HG03103 (cell line): ENCODE measurements at regions not wholly inside any gene's neighbourhood (a gene's known extent, or its start where the extent isn't known, plus 50 kb on each side); places are given as distances from the start of the nearest gene placed in this dataset.

ENCODE experiments used
- ATAC-seq: cut with Tn5 transposase; IDR thresholded peaks from one replicate; pipeline ENCODE4 v1.9.1; 2021; ENCODE audit warnings: low read depth; ENCODE audit not compliant: unreplicated experiment

- no peak for ATAC-seq
These were observed 171.4 kb downstream of the PTN start for GRCh38 chr7:137172105-137172590.

DNA sequence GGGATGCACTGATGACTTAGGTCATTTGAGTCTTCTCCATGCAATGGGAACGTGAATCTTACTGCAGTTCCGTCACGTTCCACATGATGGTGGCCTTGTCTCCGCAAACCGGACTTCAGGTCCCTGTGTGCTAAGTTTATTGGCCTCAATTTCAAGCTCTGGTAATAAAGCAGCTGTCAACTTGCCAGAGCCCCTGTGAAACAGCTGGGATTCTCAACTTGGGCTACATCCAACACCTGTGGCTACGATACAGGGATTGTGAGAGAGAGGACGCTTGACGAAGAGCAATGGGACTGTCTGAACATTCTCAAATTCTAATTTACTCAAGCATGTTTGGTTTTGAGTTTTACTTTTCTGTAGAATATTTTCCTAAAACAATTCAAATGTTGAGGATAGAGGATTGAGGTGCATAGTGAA, 174.2 kb downstream of the PTN start:
- no peak for ATAC-seq

DNA sequence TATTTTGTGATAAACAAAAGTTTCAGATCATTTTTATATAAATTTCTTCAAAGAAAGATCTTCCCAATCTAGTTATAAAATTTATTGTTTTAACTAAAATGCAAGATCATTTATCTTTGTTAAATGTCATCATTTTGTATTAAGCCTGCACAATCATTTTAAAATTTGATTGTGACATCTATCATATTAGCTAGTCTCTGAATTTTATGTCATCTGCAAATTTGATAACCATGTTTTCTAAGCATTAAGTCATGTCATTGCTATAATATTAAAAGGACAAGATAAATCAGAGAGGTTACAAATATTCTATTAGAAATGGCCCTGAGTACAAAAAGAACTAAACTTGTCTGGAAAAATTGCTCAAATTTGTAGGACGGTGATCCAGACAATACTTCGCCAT, 175.9 kb downstream of the PTN start:
- ATAC-seq = no peak

- ATAC-seq = no peak
These were observed 177.2 kb downstream of the PTN start for GRCh38 chr7:137166363-137166762.

DNA sequence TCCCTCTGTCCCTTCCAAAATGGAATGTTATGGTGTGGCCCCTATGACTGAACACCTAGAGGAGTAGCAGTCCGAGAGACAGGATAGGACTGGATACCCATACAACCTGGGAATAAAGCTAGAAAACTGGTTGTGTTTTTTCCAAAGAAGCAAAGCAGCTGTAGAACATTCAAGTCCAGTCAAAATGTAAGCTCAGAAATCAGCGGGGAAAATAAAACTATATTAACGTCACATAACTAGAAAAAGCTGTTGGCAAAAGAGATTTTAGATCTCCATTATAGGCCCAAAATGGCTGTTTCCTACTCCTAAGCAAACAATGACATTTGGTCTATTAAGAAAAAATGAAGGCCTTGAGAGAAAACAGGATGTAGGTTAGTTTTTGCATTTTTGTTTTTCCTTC, 177.7 kb downstream of the PTN start:
- ATAC-seq = no peak

- ATAC-seq = no peak
These were observed 178.3 kb downstream of the PTN start for GRCh38 chr7:137165241-137165640.

- ATAC-seq = no peak
These were observed 179.3 kb downstream of the PTN start for GRCh38 chr7:137164251-137164650.

GRCh38 chr7:137160236-137160635, 183.3 kb downstream of the PTN start:
- no peak for ATAC-seq

GRCh38 chr7:137157256-137157655, 186.3 kb downstream of the PTN start:
- ATAC-seq = no peak

DNA sequence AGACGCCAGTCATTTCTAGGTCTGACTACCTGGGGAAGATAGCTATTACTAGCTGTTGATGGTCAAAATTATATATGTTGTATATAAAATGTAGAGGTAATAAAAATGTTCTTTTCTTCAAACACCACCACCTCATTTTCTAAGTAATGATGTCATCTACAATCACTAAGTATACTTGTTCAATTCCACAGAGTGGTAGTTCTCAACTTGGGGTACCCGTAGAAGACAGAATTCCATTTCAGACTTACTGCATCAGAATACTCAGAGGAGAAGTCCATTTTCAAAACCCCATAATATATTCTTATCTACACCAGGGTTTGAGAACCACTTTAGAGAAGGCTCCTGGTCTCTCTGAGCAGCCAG, 191.9 kb downstream of the PTN start:
- ATAC-seq = no peak

- ATAC-seq = no peak
These were observed 192.4 kb downstream of the PTN start for GRCh38 chr7:137151041-137151689.

- no peak for ATAC-seq
These were observed 196.2 kb downstream of the PTN start for GRCh38 chr7:137147338-137147720.

DNA sequence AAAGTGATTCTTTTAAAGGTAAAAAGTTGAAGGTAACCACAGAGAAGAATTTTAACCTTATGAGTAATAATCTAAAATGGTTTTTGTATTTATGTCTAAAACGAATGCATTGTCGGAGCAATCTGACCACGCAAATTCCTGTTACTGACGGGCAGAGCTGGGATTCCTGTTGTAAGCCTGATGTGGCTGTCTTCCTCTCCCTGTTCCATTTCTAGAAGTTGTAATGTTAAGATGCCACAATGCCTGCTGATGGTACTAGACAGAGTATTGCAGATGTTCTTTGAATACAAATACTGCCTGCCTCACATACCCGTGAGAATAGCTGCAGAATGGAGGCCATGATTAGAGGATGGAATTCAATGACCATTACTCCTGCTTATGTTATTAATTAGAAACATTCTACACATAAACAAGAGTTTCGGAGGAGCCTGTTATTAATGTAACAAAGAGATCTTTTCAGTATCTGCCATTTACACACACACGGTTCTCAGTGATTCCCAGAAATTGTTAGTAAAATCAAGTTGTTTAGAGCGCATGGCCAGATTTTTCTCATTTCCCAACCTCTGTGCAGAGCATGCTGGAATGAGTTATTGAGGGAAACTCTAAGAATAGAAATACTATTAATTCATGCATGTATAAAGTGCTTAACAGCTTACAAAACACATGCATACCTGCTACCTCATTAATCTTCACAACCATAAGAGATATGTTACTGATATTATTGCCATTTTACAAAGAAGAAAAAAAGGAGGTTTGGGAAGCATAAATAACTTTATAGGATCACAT, 196.8 kb downstream of the PTN start:
- no peak for ATAC-seq

DNA sequence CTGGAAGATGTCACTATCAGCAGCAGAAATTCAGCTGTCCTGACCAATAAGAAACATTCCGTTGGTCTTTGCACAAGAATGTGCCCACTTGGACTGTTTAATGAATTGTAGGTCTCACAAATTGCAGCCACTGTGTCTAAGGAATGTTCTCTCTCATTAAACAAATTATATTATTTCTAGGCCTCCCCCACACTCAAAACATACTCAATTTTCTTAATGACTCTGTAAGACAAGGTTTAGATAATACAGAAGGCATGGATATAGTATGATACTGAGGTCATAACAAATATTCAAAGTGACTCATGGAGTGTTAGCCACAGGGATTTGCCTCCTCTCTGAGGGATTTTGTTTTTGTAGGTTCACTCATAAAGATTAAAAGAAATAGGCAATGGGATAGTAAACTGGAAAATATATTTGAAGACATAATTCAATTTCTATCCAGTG, 197.5 kb downstream of the PTN start:
- no peak for ATAC-seq

DNA sequence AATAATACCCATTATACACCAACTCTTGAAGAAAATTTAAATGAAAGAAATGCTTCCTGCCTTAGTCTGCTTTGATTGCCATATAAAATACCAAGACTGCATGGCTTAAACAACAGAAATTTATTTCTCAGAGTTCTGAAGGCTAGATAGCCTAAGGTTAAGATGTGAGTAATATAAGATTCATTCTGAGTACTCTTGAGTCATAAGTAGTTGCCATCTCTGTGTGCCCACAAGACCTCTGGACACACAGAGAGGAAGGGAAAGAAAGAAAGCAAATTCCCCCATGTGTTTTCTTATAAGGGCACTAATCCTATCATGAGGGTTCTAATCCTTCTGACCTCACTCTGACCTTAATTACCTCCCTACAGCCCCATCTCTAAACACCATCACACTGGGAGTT, 201.2 kb downstream of the PTN start:
- ATAC-seq = no peak

DNA sequence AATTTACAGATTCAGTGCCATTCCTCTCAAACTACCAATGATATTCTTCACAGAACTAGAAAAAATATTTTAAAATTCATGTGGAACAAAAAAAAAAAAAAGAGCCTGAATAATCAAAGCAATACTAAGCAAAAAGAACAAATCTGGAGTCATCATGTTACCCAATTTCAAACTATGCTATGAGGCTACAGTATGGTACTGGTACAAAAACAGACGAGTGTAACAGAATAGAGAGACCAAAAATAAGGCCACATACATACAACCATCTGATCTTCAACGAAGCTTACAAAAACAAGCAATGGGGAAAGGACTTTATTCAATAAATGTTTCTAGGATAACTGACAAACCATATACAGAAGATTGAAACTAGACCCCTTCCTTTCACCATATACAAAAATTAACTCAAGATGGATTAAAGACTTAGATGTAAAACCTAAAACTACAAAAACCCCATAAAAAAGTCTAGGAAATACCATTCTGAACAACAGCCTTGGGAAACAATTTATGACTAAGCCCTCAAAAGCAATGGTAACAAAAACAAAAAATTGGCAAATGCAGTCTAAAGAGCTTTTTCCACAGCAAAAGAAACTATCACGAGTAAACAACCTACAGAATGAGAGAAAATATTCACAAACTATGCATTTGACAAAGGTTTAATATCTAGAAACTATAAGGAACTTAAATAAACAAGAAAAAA, 207.7 kb downstream of the PTN start:
- ATAC-seq = no peak

- ATAC-seq = no peak
These were observed 212.8 kb downstream of the PTN start for GRCh38 chr7:137130751-137131158.

DNA sequence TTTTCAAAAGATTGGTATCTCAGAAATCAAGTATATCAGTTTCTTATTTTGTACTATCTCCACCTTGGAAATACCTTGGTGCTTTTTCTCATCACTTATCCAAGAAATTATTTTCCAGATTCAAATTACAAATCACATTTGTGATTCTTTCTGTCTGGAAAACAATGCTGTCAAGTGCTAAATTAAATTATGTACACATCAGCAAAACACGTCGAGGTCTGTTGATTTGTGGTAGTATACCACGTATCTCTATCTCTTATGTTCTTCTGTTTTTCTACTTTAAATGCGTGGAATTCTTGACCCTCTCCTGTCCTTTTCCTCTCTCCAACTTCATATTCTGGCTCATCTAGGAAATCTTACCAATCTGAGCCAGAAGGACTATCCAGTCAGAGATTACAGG, 214.5 kb downstream of the PTN start:
- no peak for ATAC-seq

DNA sequence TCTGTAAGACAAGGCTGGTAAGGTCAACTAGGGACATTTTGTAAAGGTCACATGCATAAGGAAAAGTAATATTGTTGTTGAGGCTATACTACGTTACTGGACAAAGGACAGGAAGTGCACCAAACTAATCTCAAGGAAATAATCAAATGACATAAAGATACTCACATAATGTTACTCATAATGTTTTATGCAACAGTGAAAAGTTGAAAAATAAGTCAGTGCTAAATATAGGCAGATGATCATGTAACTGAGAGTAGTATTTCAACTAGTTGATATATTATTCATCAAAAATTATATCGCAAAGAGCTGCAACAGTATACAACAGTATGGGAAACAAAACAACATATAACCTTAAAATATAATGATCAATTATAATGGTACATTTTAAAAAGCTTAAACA, 215.7 kb downstream of the PTN start:
- no peak for ATAC-seq

DNA sequence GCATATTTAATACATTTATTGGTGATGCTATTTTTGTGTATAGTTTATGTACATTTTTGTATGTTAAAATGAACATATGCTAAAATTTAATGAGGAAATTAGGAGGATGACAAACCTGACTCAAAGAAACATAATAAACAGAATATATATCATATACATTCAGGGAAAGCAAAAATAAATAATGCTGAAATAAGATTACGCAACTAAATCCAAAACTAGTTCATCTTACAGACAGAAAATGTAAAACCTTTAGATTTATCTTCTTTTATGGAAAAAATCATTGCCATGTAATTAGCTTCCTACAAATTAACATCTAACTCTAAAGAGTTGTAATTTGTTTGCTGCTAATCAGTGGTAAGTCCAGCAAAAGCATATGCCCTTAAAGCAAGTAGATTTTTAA, 216.5 kb downstream of the PTN start:
- no peak for ATAC-seq

GRCh38 chr7:137122145-137122544, 221.4 kb downstream of the PTN start:
- no peak for ATAC-seq

DNA sequence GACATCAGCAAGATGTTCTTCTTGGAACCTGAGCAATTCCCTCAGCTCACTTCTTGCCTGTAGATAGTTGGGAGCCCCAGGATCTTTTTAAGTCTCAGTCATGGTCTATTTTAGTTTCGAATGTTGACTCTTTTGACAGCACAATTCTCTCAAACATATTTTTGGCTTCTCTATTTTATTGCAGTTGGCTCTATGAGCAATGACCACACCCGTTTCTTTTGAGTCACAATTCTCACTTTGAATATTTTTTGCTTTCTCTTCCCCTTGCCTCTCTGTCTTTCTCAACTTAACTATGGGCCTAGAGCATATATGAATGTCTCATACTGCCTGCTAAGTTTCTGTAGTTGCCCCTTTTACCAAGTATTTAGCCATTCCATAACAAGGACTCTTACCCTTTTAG, 222.8 kb downstream of the PTN start:
- ATAC-seq = peak; percentile 65
